GM23338 (cell line): ENCODE measurements at regions not wholly inside any gene's neighbourhood (a gene's known extent, or its start where the extent isn't known, plus 50 kb on each side); places are given as distances from the start of the nearest gene placed in this dataset.

Source experiments
- ATAC-seq: fragments of 200-7000 bp; cut with Tn5 transposase; 3 replicates; pipeline ENCODE4 v1.9.1; 2020
- DNase-seq: peaks from one replicate; pipeline ENCODE4 v3.0.0-alpha.2; 2015; ENCODE audit warnings: low spot score
- H2AFZ ChIP-seq: fragments of 200-600 bp; sonication (generic); 2 replicates; pipeline ENCODE4 v1.8.0; 2016; ENCODE audit warnings: antibody characterized with exemption, mild to moderate bottlenecking, moderate library complexity
- H3F3A ChIP-seq: fragments of 200-600 bp; sonication (generic); replicated peaks from 2 replicates; pipeline ENCODE4 v1.8.0; 2017; ENCODE audit warnings: antibody characterized with exemption, mixed run types, low read depth
- H3K27ac ChIP-seq: fragments of 200-600 bp; sonication (generic); 2 replicates; pipeline ENCODE4 v1.6.1; 2016; ENCODE audit warnings: low read depth
- H3K27me3 ChIP-seq: fragments of 200-600 bp; sonication (generic); 2 replicates; pipeline ENCODE4 v1.8.0; 2016; ENCODE audit warnings: mild to moderate bottlenecking, mixed run types, moderate library complexity; ENCODE audit not compliant: insufficient read depth
- H3K36me3 ChIP-seq: fragments of 200-600 bp; sonication (generic); 2 replicates; pipeline ENCODE4 v1.8.0; 2016; ENCODE audit warnings: mild to moderate bottlenecking; ENCODE audit not compliant: insufficient read depth
- H3K4me1 ChIP-seq: fragments of 200-600 bp; sonication (generic); 2 replicates; pipeline ENCODE4 v1.8.0; 2016; ENCODE audit warnings: mild to moderate bottlenecking, moderate library complexity; ENCODE audit not compliant: insufficient read depth
- H3K4me2 ChIP-seq: fragments of 200-600 bp; sonication (generic); 2 replicates; pipeline ENCODE4 v1.7.1; 2017; ENCODE audit warnings: mixed run types
- H3K4me3 ChIP-seq: fragments of 200-600 bp; sonication (generic); 2 replicates; pipeline ENCODE4 v1.6.1; 2016; ENCODE audit warnings: mixed run types
- H3K79me2 ChIP-seq: fragments of 200-600 bp; sonication (generic); replicated peaks from 2 replicates; pipeline ENCODE4 v1.8.0; 2017; ENCODE audit warnings: mild to moderate bottlenecking; ENCODE audit not compliant: insufficient read depth
- H3K9me2 ChIP-seq: fragments of 200-600 bp; sonication (generic); 2 replicates; pipeline ENCODE4 v1.8.0; 2017; ENCODE audit not compliant: insufficient read depth
- H4K20me1 ChIP-seq: fragments of 200-600 bp; sonication (generic); replicated peaks from 2 replicates; pipeline ENCODE4 v1.8.0; 2017; ENCODE audit warnings: mild to moderate bottlenecking; ENCODE audit not compliant: insufficient read depth
- H3K27ac Mint-ChIP-seq: 2 replicates; pipeline ENCODE4 v1.8.0; 2020; ENCODE audit warnings: inconsistent platforms, mild to moderate bottlenecking, moderate library complexity, mixed read lengths
- H3K27me3 Mint-ChIP-seq: 3 replicates; pipeline ENCODE4 v1.8.0; 2022; ENCODE audit warnings: low read depth, mild to moderate bottlenecking, moderate library complexity, mixed read lengths, inconsistent platforms; ENCODE audit not compliant: insufficient read depth, poor library complexity
- H3K36me3 Mint-ChIP-seq: 3 replicates; pipeline ENCODE4 v1.8.0; 2021; ENCODE audit warnings: low read depth, mild to moderate bottlenecking, inconsistent platforms, moderate library complexity, mixed read lengths
- H3K4me1 Mint-ChIP-seq: 3 replicates; pipeline ENCODE4 v1.8.0; 2020; ENCODE audit warnings: mild to moderate bottlenecking, inconsistent platforms, mixed read lengths
- H3K4me3 Mint-ChIP-seq: 3 replicates; pipeline ENCODE4 v1.8.0; 2021; ENCODE audit warnings: moderate library complexity, mild to moderate bottlenecking, inconsistent platforms, mixed read lengths
- H3K9me3 Mint-ChIP-seq: 3 replicates; pipeline ENCODE4 v1.8.0; 2020; ENCODE audit warnings: moderate library complexity, mild to moderate bottlenecking, inconsistent platforms, mixed read lengths
- CREB1 ChIP-seq: fragments of 250-450 bp; sonication (Bioruptor Pico); IDR thresholded peaks from 2 replicates; pipeline ENCODE4 v1.5.0; 2020; ENCODE audit warnings: low read depth, mild to moderate bottlenecking, moderate library complexity
- CTCF ChIP-seq, 2 experiments: fragments of 200-600 bp in 1 of 2; sonication (generic) in 1 of 2; conservative IDR thresholded peaks; 2 replicates each; pipeline versions ENCODE4 v1.5.1 to v1.6.1; 2016 to 2017; ENCODE audit warnings: antibody characterized with exemption in 2 of 2, low read depth in 2 of 2, mild to moderate bottlenecking in 2 of 2, moderate library complexity in 1 of 2
- ETS1 ChIP-seq: IDR thresholded peaks from 2 replicates; pipeline ENCODE4 v1.6.1; 2016; ENCODE audit warnings: antibody characterized with exemption
- EZH2 ChIP-seq: fragments of 200-600 bp; sonication (generic); IDR thresholded peaks from one replicate; pipeline ENCODE4 v1.8.0; 2017; ENCODE audit warnings: antibody characterized with exemption, mild to moderate bottlenecking, low read depth; ENCODE audit not compliant: unreplicated experiment
- EZH2phosphoT487 ChIP-seq: fragments of 200-600 bp; sonication (generic); IDR thresholded peaks from one replicate; pipeline ENCODE4 v1.8.1; 2018; ENCODE audit warnings: antibody characterized with exemption; ENCODE audit not compliant: unreplicated experiment
- JUNB ChIP-seq: IDR thresholded peaks from one replicate; pipeline ENCODE4 v1.6.1; 2016; ENCODE audit warnings: antibody characterized with exemption; ENCODE audit not compliant: unreplicated experiment
- NANOG ChIP-seq: IDR thresholded peaks from 2 replicates; pipeline ENCODE4 v1.6.1; 2016; ENCODE audit warnings: antibody characterized with exemption, borderline replicate concordance
- POLR2AphosphoS5 ChIP-seq: IDR thresholded peaks from 2 replicates; pipeline ENCODE4 v1.6.1; 2016; ENCODE audit warnings: antibody characterized with exemption, low read depth
- REST ChIP-seq: IDR thresholded peaks from one replicate; pipeline ENCODE4 v1.6.1; 2018; ENCODE audit warnings: antibody characterized with exemption; ENCODE audit not compliant: unreplicated experiment
- STAT1 ChIP-seq: IDR thresholded peaks from one replicate; pipeline ENCODE4 v1.6.1; 2016; ENCODE audit warnings: antibody characterized with exemption; ENCODE audit not compliant: unreplicated experiment
- ZNF114 ChIP-seq: fragments of 250-450 bp; sonication (Bioruptor Pico); IDR thresholded peaks from 2 replicates; pipeline ENCODE4 v1.5.0; 2020; ENCODE audit warnings: mild to moderate bottlenecking, moderate library complexity
- ZNF331 ChIP-seq: fragments of 250-450 bp; sonication (Bioruptor Pico); IDR thresholded peaks from 2 replicates; pipeline ENCODE4 v1.5.0; 2020; ENCODE audit warnings: low read depth, mild to moderate bottlenecking, moderate library complexity
- ZNF462 ChIP-seq: fragments of 250-450 bp; sonication (Bioruptor Pico); IDR thresholded peaks from 2 replicates; pipeline ENCODE4 v1.5.0; 2020; ENCODE audit warnings: mild to moderate bottlenecking, moderate library complexity

GRCh38 chr6:40287296-40287850 is 299.8 kb downstream of the LRFN2 start:
- Histone ChIP-seq H3K79me2 (no peaks in the 10 kb centered on the region), H2AFZ (no peak overlapping the region), H3K9me2 (peaks cover 7% of the 10 kb centered on the region), H3F3A (0 out of 2 replicates have a peak, but pooled peaks cover 3% of the 10 kb centered on the region), H3K27me3 (no peaks in the 10 kb centered on the region), H3K4me3 (no peak overlapping the region), H3K27ac (no peak overlapping the region), H3K4me1 (peaks cover 53% of the 10 kb centered on the region), H4K20me1 (no peaks in the 10 kb centered on the region), H3K36me3 (no peaks in the 10 kb centered on the region), H3K4me2 (peak overlapping the region; percentile 69)
- Mint-ChIP-seq H3K9me3 (no peaks in the 10 kb centered on the region; the same call in 2 of the 3 replicates), H3K27me3 (peaks cover 7% of the 10 kb centered on the region), H3K36me3 (peaks cover 3% of the 10 kb centered on the region; the same call in 1 of the 3 replicates), H3K27ac (no peak overlapping the region), H3K4me1 (peaks cover 57% of the 10 kb centered on the region), H3K4me3 (no peak overlapping the region; the same call in 2 of the 3 replicates)
- DNase-seq (no peak), ATAC-seq (no peak)
- no peak for TF ChIP-seq ZNF462 (CRISPR knock-in tag)
- no peak for TF ChIP-seq NANOG
- no peak for TF ChIP-seq POLR2AphosphoS5
- TF ChIP-seq JUNB = no peak
- TF ChIP-seq EZH2 = no peak
- TF ChIP-seq ZNF331 (CRISPR knock-in tag) = no peak
- TF ChIP-seq STAT1 = no peak
- no peak for TF ChIP-seq ZNF114 (CRISPR knock-in tag)
- TF ChIP-seq REST = no peak
- TF ChIP-seq EZH2phosphoT487 = no peak
- no peak for TF ChIP-seq CTCF (conservative IDR thresholded peaks at IDR 0.05; ENCODE audit: low read depth in 2 of 2)
- no peak for TF ChIP-seq ETS1
- no peak for TF ChIP-seq CREB1
